AG04449 (cell line): ENCODE measurements at regions not wholly inside any gene's neighbourhood (a gene's known extent, or its start where the extent isn't known, plus 50 kb on each side); places are given as distances from the start of the nearest gene placed in this dataset.

Experiments
- CTCF ChIA-PET: fragments of 350-600 bp; formaldehyde crosslinking; extraction: SDS; loops from one replicate; lab custom pipeline; 2021; ENCODE audit warnings: antibody characterized with exemption; lab: Yijun Ruan, JAX
- POLR2A ChIA-PET: fragments of 400-600, 350-600 bp; formaldehyde crosslinking; extraction: SDS; loops from one replicate; lab custom pipeline; 2020; ENCODE audit warnings: antibody characterized with exemption, inconsistent platforms; lab: Yijun Ruan, JAX
- DNase-seq: peaks from one replicate; pipeline ENCODE4 v3.0.0-alpha.2; 2010; ENCODE audit warnings: low read depth, low spot score
- H3K4me3 ChIP-seq: 2 replicates; pipeline ENCODE4 v1.5.1; 2011; ENCODE audit warnings: low read depth, mild to moderate bottlenecking, control low read depth, low read length
- CTCF ChIP-seq: IDR thresholded peaks from one replicate; pipeline ENCODE4 v1.5.1; 2011; ENCODE audit warnings: mild to moderate bottlenecking, moderate library complexity, low read length, control low read depth, inconsistent platforms; ENCODE audit not compliant: insufficient read depth; ENCODE audit errors: missing control alignments

- ChIA-PET CTCF (no interaction called here), POLR2A (no interaction called here)
- H3K4me3 ChIP-seq: no peak overlapping the region
- DNase-seq: no peak
- no peak for TF ChIP-seq CTCF
Observed at GRCh38 chr2:60324536-60324935, 228.9 kb downstream of the BCL11A start.

GRCh38 chr2:60321816-60322215 is 231.6 kb downstream of the BCL11A start:
- CTCF ChIA-PET: interaction anchor here (1.1 kb wide), 1 partner anchor 15 kb away, joined by 3 read pairs; no protein-coding TSS in a partner anchor
- no peak for DNase-seq
- no peak overlapping the region for H3K4me3 ChIP-seq
- TF ChIP-seq CTCF: no peak
- POLR2A ChIA-PET: no interaction called here

GRCh38 chr2:60320724-60321123 is 232.7 kb downstream of the BCL11A start:
- no peak for DNase-seq
- no peak for TF ChIP-seq CTCF
- H3K4me3 ChIP-seq: no peak overlapping the region
- ChIA-PET POLR2A (no interaction called here), CTCF (no interaction called here)

- POLR2A ChIA-PET: no interaction called here
- no peak for DNase-seq
- no peak for TF ChIP-seq CTCF
- H3K4me3 ChIP-seq: no peak overlapping the region
- CTCF ChIA-PET: no interaction called here
Observed at GRCh38 chr2:60319031-60319547, 234.4 kb downstream of the BCL11A start.

- ChIA-PET POLR2A (no interaction called here), CTCF (no interaction called here)
- no peak for TF ChIP-seq CTCF
- no peak for DNase-seq
- H3K4me3 ChIP-seq: no peak overlapping the region
Observed at GRCh38 chr2:60318544-60318943, 234.9 kb downstream of the BCL11A start.

GRCh38 chr2:60317844-60318243 is 235.6 kb downstream of the BCL11A start:
- ChIA-PET POLR2A (no interaction called here), CTCF (no interaction called here)
- no peak for DNase-seq

More at GRCh38 chr2:60317844-60318243, 235.6 kb downstream of the BCL11A start:
- TF ChIP-seq CTCF: no peak
- no peak overlapping the region for H3K4me3 ChIP-seq
